Lower lobe of right lung (tissue), 2 donors: ENCODE measurements at regions not wholly inside any gene's neighbourhood (a gene's known extent, or its start where the extent isn't known, plus 50 kb on each side); places are given as distances from the start of the nearest gene placed in this dataset.

ENCODE experiments used
- ATAC-seq, 2 donors: fragments of 200-7000 bp; cut with Tn5 transposase; one replicate each; pipeline ENCODE4 v1.9.1; 2020 to 2022; ENCODE audit warnings: mild to moderate bottlenecking in 2 of 2, moderate library complexity in 2 of 2
- DNase-seq: peaks from one replicate; pipeline ENCODE4 v3.0.0-alpha.2; 2020
- H3K27ac ChIP-seq: fragments of 200-600 bp; one replicate; pipeline ENCODE4 v1.8.0; 2022
- H3K27me3 ChIP-seq: fragments of 200-600 bp; one replicate; pipeline ENCODE4 v1.8.0; 2022; ENCODE audit warnings: low read depth
- H3K36me3 ChIP-seq: fragments of 200-600 bp; one replicate; pipeline ENCODE4 v1.8.0; 2022; ENCODE audit warnings: mild to moderate bottlenecking
- H3K4me1 ChIP-seq: fragments of 200-600 bp; one replicate; pipeline ENCODE4 v1.8.0; 2022
- H3K4me3 ChIP-seq: fragments of 200-600 bp; one replicate; pipeline ENCODE4 v1.8.0; 2022; ENCODE audit warnings: mild to moderate bottlenecking
- H3K9me3 ChIP-seq: fragments of 200-600 bp; one replicate; pipeline ENCODE4 v1.8.0; 2022
- intact Hi-C: fragments of 100-400 bp; cut with DNase I; formaldehyde crosslinking; loops from one replicate; pipeline ENCODE4 v1.11.0; 2022
- TF ChIP-seq, protein P1 (sequence below): fragments of 200-600 bp; IDR thresholded peaks from one replicate; pipeline ENCODE4 v1.8.0; 2022; ENCODE audit warnings: antibody characterized with exemption, mild to moderate bottlenecking
- donor health status: DM: no; HTN: yes; CAD: no; lungs with severe emphysema.

GRCh38 chr5:18050345-18050744 is 416.1 kb downstream of the TAF11L14 start:
- Histone ChIP-seq H3K27me3 (no peaks in the 10 kb centered on the region), H3K4me1 (no peaks in the 10 kb centered on the region), H3K27ac (no peak overlapping the region), H3K4me3 (no peak overlapping the region), H3K9me3 (no peaks in the 10 kb centered on the region), H3K36me3 (no peaks in the 10 kb centered on the region)
- TF ChIP-seq, protein P1, sequence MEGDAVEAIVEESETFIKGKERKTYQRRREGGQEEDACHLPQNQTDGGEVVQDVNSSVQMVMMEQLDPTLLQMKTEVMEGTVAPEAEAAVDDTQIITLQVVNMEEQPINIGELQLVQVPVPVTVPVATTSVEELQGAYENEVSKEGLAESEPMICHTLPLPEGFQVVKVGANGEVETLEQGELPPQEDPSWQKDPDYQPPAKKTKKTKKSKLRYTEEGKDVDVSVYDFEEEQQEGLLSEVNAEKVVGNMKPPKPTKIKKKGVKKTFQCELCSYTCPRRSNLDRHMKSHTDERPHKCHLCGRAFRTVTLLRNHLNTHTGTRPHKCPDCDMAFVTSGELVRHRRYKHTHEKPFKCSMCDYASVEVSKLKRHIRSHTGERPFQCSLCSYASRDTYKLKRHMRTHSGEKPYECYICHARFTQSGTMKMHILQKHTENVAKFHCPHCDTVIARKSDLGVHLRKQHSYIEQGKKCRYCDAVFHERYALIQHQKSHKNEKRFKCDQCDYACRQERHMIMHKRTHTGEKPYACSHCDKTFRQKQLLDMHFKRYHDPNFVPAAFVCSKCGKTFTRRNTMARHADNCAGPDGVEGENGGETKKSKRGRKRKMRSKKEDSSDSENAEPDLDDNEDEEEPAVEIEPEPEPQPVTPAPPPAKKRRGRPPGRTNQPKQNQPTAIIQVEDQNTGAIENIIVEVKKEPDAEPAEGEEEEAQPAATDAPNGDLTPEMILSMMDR: no peak
- intact Hi-C loops: no loop called here
- ATAC-seq: no peak
- DNase-seq: no peak

DNA sequence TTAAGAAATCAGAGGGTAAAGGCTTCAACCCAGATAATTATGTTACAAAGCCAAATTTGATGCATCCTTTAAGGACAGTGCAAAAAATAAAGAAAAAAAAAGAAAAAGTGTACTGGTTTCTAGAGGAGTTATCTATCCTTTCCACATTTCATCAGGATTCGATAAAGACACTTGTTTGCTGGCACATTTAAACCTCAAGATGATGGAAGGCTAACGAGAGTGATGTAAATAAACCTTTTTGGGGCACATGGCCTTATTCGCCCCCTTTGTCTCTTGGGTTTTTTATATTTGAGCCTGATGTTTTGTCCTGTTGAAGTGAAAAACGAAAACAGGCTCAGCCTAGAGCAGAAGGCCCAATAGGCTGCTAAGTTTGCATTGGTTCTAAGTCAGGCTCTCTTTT is 416.5 kb downstream of the TAF11L14 start:
- intact Hi-C loops: no loop called here
- Histone ChIP-seq H3K36me3 (no peaks in the 10 kb centered on the region), H3K27me3 (no peaks in the 10 kb centered on the region), H3K9me3 (no peaks in the 10 kb centered on the region), H3K4me3 (no peak overlapping the region), H3K27ac (no peak overlapping the region), H3K4me1 (no peaks in the 10 kb centered on the region)
- TF ChIP-seq, protein P1: no peak
- no peak for ATAC-seq
- DNase-seq: no peak

DNA sequence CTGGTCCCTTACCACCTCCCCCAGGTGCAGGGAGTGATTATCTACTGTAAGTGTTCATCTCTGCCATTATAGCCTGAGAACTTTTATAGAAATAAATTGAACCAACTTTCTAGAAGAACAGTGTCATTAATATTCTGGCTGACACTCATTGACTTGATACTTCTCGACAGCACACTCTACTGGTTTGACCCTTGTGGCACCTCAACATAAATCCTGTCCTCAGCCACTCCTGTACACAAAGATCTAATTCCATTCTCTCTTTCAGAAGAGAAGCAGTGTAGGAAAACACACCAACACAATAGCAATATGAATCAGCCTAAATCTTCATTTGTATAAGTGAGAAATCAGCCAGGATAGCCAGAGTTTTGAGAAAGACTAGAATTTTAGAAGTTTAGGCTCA is 417.7 kb downstream of the TAF11L14 start:
- intact Hi-C loops: no loop called here
- no peak for DNase-seq
- no peaks in the 10 kb centered on the region for H3K4me1 ChIP-seq
- H3K27me3 ChIP-seq: no peaks in the 10 kb centered on the region
- TF ChIP-seq, protein P1: no peak
- no peaks in the 10 kb centered on the region for H3K36me3 ChIP-seq
- no peak overlapping the region for H3K4me3 ChIP-seq
- ATAC-seq: no peak
- no peak overlapping the region for H3K27ac ChIP-seq
- no peaks in the 10 kb centered on the region for H3K9me3 ChIP-seq

DNA sequence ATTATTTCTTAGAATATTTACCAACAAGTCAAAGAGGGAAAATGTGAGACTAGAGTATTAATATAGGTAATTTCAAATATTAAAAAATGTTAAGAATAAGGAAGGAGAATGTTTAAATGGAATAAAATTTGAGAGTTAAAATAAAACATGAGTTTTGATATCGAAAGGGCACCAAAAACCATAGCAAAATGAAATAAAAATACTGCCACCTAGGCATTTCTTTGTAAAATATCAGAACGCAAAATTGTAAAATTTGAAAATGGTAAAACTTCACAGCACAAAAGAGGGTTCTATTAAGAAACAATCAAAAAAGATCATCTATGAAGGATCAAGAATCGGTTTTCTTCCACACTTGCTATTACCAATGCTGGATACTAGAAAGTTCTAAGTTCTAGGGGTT is 418.3 kb downstream of the TAF11L14 start:
- ATAC-seq (no peak), DNase-seq (no peak)

DNA sequence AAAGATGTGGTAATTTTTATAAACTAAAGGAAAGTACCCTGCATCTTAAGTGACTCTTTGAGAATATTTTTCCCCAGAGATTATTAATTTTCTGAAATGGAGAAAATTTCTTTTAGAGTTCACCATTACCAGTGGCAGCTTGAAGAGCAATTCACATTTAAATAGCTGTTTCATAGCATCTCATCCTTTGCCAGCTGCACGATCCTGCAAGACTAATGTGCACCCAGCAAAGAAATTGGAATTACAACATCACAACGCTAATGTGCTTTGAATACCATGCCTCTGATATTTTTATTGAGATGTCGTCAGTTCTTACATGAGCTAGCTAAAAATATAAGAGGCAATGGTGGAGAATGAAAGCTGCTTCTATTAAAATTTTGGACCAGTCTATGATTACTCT is 423.5 kb downstream of the TAF11L14 start:
- DNase-seq: no peak
- Histone ChIP-seq H3K27me3 (no peaks in the 10 kb centered on the region), H3K9me3 (no peaks in the 10 kb centered on the region), H3K4me1 (no peaks in the 10 kb centered on the region), H3K4me3 (no peak overlapping the region), H3K36me3 (no peaks in the 10 kb centered on the region), H3K27ac (no peak overlapping the region)
- TF ChIP-seq, protein P1: no peak
- ATAC-seq: no peak
- intact Hi-C loops: no loop called here

More for the DNA sequence above, 418.3 kb downstream of the TAF11L14 start:
- Histone ChIP-seq H3K27me3 (no peaks in the 10 kb centered on the region), H3K36me3 (no peaks in the 10 kb centered on the region), H3K4me1 (no peaks in the 10 kb centered on the region), H3K4me3 (no peak overlapping the region), H3K9me3 (no peaks in the 10 kb centered on the region), H3K27ac (no peak overlapping the region)
- intact Hi-C loops: no loop called here
- TF ChIP-seq, protein P1: no peak

DNA sequence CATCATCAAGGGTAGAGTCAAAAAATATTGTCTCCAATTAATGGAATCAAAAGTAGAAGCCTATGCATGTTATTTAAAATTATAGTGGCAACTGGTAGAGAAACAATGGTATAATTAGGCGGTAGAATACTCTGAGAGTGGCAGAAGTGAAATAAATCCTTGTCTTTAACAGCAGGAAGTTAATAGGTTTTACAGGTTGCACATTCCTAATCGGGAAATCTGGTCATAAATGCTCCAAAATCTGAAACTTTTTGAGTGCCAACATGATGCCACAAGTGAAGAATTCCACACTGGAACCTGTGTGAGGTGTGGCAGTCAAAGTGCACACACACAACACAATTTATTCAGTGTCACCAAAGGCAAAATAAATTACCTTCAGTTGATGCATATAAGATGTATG is 433.4 kb downstream of the TAF11L14 start:
- Histone ChIP-seq H3K9me3 (no peaks in the 10 kb centered on the region), H3K36me3 (no peaks in the 10 kb centered on the region), H3K4me1 (no peaks in the 10 kb centered on the region), H3K27me3 (no peaks in the 10 kb centered on the region), H3K27ac (no peak overlapping the region), H3K4me3 (no peak overlapping the region)
- ATAC-seq: no peak
- intact Hi-C loops: no loop called here
- no peak for DNase-seq
- TF ChIP-seq, protein P1: no peak
